ENCODE measurements at regions not wholly inside any gene's neighbourhood (a gene's known extent, or its start where the extent isn't known, plus 50 kb on each side); places are given as distances from the start of the nearest gene placed in this dataset.

DNA sequence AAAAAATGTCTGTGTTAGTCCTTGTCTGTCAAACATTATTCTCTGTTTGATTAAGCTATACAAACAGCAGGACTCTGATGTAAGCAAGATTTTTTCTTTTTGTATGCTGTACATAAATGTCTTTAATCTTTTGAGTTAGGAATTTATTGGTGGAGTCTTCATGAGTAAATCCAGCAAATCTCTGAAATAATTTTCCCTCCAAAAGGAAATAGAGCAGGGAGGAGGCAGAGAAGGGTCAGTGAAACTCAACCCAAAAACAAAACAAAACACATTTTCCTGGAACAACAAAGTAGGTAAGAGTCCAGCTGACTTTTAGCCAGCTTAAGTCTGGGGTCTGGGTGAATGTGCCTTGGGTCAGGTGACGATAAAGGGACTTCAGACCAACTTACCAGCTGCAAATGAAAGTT, 113.7 kb downstream of the FOXA2 start:
- no peak for DNase-seq (ENCODE audit: low spot score)

DNA sequence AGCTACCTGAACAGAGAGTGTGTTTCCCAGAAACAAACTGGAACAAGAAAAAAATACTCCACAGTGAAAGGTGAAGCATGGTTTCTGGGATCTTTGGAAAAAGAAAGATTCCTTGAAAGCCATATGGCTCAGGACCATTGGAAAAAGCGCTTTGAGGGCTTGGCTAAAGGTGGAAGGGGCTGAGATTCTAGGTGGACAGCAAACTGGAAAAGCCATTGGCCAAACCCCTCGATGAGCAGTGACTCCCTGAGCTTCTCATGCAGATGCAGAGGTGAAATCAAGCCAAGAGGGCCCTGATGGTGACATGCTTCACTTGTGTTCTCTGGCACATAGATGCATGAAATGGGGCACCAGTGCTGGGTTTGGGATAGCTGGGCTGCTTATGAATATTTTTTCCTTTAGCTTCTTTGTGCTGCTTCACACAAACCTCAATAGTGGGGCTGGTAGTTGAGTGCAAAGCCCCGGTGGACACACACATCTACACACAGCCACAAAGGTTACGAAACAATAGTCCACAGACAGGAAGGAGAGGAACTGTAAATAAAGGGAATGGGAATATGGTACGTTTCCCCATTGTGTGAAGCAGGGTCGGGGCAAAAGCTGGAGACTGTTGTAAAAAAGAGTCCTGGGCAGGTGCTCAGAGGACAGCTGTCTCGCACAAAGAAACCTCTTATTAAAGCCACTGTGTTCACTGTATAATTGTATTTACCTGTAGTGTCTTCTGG, 117.8 kb downstream of the FOXA2 start:
- DNase-seq (ENCODE audit: low spot score) = no peak

DNA sequence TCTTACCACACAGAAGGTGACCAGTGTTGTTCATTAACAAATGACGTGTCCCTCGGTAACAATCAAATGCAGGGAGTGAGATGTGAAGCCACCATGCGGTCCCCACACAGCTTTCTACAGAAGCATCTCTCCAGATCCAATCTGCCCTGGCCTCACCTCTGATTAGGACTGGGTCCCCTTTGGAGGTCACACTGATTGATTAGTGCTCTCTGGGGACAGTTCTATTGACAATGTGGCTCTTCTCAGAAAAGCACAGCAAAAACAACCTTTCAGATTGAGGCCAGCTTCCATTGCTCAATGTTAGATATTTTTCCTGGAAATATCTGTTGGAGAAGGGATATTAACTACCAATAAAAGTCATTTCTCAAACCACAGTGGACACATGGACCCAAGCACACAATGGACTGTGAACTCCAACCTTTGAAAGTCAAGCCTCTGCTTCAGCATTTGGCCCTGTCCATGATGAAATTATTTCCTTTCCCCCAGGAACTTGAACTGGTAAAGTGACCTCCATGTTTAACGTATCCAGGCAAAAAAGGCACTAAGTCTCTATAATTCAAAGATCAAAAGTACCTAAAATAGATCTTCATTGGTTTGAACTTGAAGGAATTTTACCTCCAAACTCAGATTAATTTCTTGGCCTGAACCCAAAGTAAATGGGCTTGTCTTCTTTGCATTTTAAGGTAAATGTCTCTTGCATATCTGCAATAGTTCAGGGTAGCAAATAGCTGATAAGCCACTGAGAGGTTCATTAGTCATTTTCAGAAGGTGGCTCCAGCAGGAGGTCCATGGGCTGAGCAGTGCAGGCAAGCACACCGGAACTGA, 118.5 kb downstream of the FOXA2 start:
- DNase-seq (ENCODE audit: low spot score) = no peak

DNA sequence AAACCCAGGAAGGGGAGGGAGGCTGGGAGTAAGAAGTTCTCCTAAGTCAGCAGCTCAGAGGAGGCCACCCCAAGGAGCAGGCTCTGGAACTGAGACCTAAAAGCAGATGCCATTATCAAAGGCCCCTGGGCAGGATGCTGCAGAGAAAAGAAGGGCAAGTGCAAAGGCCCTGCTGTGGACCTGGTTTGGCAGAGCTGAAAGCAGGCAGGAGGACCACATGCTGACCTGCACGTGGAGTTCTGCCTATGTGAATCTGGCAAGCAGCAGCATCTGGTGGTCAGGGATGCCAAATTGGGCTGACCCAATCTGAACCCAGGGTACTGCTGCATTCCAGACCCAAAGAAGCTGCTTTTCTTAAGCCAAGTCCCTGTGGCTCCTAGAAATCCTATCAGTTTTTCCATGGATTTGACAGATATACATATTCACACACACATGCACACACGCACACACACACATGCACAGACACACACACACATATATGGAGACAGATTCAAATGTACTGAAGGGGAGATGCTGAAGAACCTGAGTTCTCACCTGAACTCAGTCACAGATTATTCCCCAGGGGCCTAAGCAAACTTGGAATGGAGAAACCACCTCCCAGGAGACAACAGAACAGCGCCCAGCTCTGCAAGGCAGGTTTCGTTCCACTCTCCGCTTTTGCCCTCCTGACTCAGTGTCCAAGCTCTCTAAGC, 119.9 kb downstream of the FOXA2 start:
- no peak for DNase-seq (ENCODE audit: low spot score)

DNA sequence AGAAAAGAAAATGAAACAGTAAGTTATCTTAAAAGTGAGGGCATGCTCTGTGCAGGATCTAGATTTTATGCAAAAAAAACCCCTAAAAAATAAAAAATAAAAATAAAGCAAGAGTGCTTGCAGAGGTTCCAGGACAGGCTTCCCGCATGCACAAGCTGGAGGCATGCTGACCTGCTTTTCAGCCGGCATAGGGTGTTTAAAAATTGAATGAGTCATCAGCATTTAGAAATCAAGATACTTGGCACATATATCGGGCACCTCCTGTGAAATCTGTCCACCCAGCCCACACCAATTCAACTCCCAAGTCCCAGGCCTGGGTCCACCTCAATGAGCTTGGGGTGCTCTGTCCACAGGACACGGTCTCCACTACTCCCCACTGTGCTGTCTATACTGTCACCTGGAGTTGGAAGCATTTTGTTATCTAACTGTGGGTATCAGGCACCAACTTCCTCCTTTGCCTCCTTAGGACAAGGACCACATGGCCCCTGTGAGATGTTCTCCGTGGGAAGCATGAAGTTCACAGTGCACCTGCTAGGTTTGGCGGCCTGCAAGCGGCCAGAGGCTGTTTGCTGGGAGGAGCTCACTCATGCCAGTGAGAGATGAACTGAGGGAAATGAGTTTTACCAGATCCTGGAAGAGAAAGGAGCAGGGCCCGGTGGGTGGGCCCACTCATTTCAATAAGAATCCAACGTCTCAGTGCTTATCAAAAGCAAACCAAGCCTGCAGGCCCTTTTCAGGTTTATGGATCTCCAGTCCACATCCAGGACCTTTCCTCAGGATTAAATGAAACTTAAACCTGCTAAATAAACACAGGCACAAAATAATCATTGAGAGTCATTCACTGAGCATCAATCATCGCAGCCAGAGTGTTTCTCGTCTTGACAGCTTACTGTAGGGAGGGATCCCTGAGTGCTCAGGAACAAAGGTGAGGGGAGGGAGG, 121.1 kb downstream of the FOXA2 start:
- no peak for DNase-seq (ENCODE audit: low spot score)

DNA sequence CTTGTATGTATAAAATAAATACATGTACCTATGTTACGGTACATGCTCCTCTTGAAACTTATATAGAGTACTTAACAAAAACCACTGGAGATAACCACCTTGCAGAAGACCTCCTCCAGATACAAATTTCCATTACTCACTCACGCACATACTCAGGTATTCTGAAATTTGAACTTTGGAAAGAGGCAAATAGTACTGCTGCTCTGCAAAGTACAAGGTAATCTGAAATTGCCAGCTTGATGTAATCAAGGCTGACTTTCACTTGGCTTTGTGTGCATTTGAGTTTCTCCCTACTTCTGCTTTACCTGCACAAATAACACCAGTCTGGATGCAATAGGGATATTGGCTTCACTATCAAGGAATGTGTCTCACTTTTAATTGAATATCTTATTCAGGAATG, 123.6 kb downstream of the FOXA2 start:
- DNase-seq (ENCODE audit: low spot score) = no peak

DNA sequence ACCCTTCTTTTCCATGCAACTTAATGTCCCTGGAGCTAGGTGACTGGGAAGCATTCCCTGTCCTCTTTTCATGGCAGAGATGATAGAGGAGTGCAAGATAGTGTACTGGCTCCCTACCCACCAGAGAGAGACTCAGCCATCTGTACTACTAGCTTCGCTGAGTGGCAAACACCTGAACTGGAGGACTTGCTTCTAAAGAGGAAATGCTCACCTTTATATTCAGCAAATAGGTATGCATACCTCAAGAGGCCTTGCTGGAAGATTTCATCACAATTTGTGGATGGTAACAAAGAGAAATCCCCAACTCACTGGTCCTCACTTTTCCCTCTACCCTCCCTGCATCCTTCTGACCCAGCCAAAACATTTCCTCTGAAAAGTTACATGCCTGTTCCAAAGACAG, 124.1 kb downstream of the FOXA2 start:
- no peak for DNase-seq (ENCODE audit: low spot score)

DNA sequence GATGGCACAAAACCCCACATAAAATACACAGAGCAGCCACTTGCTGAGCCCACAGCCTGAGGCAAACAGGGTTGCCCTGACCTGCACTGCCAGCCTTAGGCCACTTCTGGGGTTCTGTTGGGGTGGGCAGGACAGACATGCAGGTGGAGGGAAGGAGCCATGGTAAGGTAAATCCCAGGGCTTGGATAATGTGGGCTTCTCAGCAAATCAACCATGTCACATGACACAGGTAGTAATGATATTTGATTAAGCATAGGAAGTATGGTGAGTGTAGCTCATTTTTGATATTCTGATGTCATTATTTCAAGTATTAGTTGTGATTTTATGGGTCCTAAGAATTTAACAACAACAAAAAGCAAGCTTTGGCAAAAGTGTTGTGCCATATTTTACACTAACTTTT, 124.6 kb downstream of the FOXA2 start:
- no peak for DNase-seq (ENCODE audit: low spot score)

DNA sequence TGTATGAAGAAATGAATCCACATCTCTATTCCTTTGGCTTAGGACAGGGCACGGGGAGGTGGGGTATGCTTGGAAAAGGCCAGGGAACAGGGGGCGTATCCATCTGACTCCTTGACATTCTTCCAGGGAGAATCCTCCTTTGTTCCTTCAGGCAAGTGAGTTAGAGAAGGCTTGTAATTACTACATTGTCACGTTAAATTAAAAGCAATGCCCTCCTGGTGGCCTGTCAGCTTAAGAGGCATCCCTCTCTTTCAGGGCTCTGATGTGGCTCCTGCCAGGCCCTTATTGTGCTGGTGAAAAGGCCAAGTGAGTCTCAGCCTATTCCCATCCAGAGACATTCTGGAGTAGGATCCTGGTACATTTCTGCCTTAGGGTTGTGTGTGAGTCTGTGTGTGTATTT, 128.3 kb downstream of the FOXA2 start:
- DNase-seq (ENCODE audit: low spot score) = no peak

DNA sequence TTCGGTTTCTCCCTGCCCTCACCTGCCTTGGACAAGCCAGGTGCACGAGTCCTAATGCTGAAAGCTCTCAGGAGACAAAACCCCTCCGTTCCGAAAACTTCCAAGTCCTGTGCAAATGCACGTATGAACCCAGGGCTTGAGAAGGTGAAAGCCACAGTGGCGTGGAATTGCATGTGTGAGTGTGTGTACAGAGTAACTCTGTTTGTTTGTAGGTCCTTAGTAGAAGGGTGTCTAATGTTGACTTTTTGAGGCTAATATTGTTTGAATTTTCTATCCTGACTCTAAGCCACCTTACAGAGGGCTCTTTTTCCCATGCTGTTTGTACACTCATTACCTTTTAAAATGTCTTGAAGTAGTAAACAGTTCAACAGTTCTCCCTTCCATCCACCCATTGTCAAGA, 129.1 kb downstream of the FOXA2 start:
- DNase-seq (ENCODE audit: low spot score) = no peak

DNA sequence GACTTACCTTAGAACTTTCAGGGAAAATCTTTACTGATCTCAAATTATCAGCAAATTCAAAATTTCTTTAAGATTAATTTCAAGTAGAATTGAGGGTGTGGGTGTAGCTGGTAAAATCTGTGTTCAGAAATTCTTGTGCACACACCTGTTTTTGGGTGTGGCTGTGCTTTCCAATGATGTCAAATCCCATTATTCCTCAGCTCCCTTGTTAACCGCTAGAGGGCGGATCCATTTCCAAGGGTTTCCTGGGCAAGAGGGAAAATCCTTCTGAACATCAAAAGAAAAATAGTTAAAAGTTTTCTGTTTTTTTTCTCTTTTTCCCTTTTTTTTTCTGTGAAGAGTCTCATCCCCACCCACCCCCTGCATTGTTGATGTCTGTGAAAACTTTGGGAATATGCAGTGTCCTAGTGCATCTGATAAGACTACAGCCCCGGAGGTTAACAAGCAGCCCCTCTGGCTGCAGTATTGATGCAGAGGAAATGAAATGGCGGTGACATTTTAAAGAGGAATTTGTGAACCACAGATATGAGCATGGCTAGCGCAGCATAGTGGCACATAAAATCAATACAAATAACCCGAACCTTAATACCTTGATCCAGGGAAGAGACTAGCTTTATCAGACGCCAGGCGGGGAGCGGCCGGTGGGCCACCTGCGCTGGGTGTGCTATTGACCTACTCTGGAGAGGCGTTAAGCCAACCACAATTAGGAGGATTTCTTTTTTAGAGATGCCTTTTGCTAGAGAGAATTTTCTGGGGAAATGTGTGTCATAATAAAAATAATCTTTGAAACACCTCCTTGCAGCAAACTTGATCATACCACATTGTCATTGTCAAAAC, 130.9 kb downstream of the FOXA2 start:
- no peak for DNase-seq (ENCODE audit: low spot score)

DNA sequence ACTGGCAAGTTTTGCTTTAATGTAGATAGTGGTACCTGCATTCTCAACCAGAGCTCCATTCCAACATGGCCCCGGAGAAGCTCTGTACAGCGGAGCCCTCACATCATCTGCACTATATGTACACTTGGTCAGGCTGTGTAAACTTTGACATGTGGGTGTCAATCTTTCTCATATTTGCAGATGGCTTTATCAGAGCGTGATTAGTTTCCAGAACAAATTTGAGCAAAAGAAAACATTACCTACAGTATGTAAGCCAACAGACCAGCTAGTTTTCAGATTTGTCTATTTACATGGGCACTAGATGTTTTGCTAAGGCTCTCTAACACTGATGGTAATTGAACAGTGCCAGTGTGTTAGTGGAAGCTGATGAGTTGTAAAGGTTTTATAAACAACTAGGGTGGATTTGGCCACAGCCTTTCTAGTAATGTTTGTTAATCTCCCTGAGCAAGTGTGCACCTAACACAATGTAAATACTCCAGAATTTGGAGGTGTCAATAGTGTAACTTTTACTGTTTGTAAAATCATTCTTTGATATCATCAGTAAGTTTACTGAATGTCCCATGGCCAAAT, 131.8 kb downstream of the FOXA2 start:
- no peak for DNase-seq (ENCODE audit: low spot score)

DNA sequence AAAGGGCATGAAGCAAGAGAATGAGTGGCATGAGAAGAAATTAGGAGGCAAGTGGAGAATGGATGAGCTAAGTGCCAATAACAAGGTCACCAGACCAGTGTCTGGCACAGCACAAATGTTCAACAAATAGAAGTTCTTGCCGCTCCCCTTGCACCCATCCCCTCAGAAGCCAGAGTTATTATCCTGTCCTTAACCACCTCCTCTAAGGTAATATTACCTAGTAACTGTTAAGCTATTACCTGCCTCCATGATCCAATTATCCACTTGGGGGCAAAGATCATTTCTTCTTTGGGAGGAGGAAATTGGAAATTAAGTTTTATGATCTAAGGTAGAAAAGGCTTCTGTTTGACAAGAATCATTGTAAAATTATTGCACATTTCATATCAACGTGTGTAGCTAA, 133.8 kb downstream of the FOXA2 start:
- DNase-seq (ENCODE audit: low spot score) = no peak

DNA sequence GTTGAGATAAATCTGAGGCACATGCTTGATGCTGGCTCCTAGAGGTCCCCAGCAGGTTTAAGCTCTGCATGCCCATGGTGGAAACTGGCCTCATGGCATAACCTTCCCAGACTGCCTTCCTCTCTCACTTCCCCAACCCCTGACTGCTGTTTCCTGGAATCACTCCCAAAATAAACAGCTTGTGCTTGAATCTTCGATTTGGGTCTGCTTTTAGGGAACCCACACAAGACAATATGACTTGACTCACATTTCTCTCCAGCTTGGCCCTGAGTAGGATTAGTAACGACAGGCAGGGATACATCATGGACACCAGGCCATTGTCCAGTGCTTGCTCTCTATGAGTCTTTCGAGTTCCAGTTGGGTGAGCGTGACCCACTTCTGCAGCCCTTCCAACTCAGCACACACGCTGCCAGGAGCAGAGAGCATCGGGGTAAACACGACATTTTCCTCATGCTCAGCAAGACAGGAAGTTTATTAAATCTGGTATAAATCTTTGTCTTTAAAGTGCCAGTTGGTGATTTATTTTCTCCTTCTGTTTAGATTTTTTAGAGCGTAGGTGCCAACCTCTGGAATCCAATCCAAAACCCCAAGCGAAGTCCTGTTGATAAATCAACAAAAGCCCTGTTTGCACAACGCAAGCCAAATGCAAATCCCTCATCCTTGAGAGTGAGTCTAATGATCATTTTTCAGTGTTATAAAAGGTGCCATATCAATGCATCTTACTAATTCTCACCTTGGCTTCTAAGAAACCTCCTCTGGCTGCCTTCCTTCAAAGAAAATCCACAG, 135.0 kb downstream of the FOXA2 start:
- DNase-seq (ENCODE audit: low spot score) = no peak

DNA sequence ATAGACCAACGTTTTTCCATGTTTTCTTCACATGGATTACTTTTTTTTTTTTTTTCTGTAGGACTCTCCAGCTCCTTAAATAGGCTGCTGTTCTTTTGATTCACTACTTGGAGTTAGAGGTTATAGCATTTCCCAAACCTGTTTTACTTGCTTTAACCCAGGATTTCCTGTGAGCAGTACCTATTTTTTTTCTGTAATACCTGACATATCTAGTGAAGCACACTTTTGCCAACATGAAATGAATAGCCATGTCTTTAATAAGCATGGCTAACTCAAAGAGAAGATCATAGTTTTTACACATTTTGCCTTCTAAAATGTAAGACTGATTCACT, 137.0 kb downstream of the FOXA2 start:
- DNase-seq (ENCODE audit: low spot score) = no peak

DNA sequence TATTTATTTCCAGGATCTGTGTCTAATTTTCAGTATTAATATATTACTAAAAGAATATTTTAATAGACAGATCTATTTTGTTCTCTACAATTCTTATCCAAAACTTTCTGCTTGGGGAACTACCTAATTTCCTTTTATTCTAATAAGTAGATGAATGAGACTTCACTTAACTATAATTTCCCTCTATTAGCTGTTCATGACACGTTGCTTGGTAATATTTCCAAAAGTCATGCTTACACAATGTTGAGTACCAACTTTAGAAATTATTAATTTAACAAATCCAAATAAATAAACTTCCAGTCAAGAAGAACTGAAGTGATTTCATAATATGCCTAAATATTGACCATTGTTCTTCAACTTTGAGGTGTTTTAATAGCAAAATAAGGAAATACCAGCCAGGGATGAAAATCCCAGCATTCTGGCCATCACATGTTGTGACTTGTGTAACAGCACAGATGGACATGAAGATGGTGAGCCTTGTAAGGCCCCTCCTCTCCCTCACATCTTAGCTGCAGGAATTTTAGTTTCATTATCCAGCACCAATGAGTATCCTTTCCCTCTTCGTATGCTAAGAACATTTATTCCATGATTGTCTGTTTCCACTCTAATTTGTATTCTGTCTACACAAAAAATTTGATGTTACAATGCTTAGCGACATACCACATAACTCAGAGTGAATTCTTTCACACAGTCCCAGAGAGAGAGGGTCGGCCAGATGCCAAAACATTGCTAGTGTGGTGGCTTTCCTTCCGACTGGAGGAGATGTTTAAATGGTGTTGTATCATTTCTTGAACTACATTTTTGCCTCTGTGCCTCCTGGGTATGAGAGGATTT, 137.5 kb downstream of the FOXA2 start:
- no peak for DNase-seq (ENCODE audit: low spot score)

DNA sequence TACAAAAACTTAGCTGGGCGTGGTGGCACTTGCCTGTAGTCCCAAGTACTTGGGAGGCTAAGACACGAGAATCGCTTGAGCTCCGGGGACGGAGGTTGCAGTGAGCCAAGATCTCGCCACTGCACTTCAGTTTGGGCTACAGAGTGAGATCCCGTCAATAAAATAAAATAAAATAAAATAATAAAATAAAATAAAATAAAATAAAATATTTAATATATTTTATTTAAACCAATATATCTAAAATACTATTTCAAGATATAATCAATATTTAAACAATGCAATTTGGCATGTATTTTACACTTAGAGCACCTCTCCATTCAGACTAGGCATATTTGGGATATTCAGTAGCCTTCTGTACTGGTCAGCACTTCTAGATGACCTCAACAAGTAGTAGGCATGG, 142.1 kb downstream of the FOXA2 start:
- no peak for DNase-seq (ENCODE audit: low spot score)

DNA sequence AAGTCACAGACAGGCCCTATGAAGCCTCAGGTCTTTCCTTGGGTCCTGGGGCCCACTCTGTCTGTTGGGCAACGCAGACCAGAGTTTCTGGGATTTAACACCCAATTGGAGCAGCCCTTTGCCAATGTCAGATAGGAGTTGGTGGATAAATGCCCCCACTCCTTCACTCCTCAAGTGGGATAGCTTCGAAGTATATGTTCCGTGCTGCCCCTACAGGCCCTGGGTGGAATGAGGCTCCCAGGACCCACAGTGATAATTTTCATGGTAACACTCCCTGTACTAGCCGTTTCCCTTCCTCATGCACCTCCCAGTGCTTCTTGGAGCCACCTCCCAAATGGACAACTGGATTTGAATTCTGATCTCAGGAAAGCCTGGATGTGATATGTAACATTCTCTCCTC, 145.4 kb downstream of the FOXA2 start:
- no peak for DNase-seq (ENCODE audit: low spot score)

DNA sequence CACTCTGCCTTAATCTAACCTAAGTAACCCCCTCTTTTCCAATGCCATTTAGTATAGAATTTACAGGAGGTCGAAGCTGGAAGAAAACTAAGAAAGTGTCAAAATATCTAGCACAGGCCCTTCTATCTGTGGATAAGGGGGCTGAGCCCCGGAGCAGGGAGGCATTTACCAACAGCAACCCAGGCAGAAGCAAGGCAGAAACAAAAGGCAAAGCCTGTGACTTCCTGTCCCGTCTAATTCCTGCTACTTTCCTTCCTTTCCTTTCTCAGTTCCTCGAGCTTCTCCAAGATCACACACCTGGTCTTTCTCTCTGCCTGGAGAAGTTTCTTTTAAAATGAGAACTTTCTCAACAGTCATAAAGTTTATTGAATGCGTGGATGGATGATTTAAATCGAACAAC, 146.0 kb downstream of the FOXA2 start:
- DNase-seq (ENCODE audit: low spot score) = no peak

Data from SK-N-DZ (cell line).